Activated naive CD8-positive, alpha-beta T cell treated with anti-CD3 and anti-CD28 coated beads for 36 hours (primary cell): ENCODE measurements at regions not wholly inside any gene's neighbourhood (a gene's known extent, or its start where the extent isn't known, plus 50 kb on each side); places are given as distances from the start of the nearest gene placed in this dataset.

Source experiments
- DNase-seq: peaks from one replicate; pipeline ENCODE4 v3.0.0; 2021
- H3K27ac Mint-ChIP-seq: one replicate; pipeline ENCODE4 v1.8.0; 2022; ENCODE audit warnings: mild to moderate bottlenecking, moderate library complexity, mixed read lengths
- H3K27me3 Mint-ChIP-seq: one replicate; pipeline ENCODE4 v1.8.0; 2022; ENCODE audit warnings: mild to moderate bottlenecking, mixed read lengths
- H3K36me3 Mint-ChIP-seq: one replicate; pipeline ENCODE4 v1.8.0; 2021; ENCODE audit warnings: mild to moderate bottlenecking, mixed read lengths
- H3K4me1 Mint-ChIP-seq: one replicate; pipeline ENCODE4 v1.8.0; 2021; ENCODE audit warnings: mixed read lengths
- H3K4me3 Mint-ChIP-seq: one replicate; pipeline ENCODE4 v1.8.0; 2022; ENCODE audit warnings: mild to moderate bottlenecking, moderate library complexity, mixed read lengths
- H3K9me3 Mint-ChIP-seq: one replicate; pipeline ENCODE4 v1.8.0; 2022; ENCODE audit warnings: mixed read lengths

- no peak for DNase-seq
- H3K36me3 Mint-ChIP-seq: no peaks in the 10 kb centered on the region
- H3K27ac Mint-ChIP-seq: no peak overlapping the region
- peaks cover 1% of the 10 kb centered on the region for H3K9me3 Mint-ChIP-seq
- no peaks in the 10 kb centered on the region for H3K27me3 Mint-ChIP-seq
- H3K4me3 Mint-ChIP-seq: no peak overlapping the region
- H3K4me1 Mint-ChIP-seq: no peaks in the 10 kb centered on the region
Observed at GRCh38 chr9:78791779-78792178, 494.9 kb downstream of the PSAT1 start.

GRCh38 chr9:78792745-78793144 lies 495.8 kb downstream of the PSAT1 start:
- Mint-ChIP-seq H3K9me3 (peaks cover 1% of the 10 kb centered on the region), H3K4me1 (no peaks in the 10 kb centered on the region), H3K27ac (no peak overlapping the region), H3K4me3 (no peak overlapping the region), H3K27me3 (no peaks in the 10 kb centered on the region), H3K36me3 (no peaks in the 10 kb centered on the region)
- DNase-seq: no peak

GRCh38 chr9:78805771-78806170 lies 508.8 kb downstream of the PSAT1 start:
- Mint-ChIP-seq H3K36me3 (no peaks in the 10 kb centered on the region), H3K4me1 (no peaks in the 10 kb centered on the region), H3K27ac (no peak overlapping the region), H3K4me3 (no peak overlapping the region), H3K9me3 (no peaks in the 10 kb centered on the region), H3K27me3 (no peaks in the 10 kb centered on the region)
- DNase-seq: no peak

- Mint-ChIP-seq H3K9me3 (no peaks in the 10 kb centered on the region), H3K4me1 (no peaks in the 10 kb centered on the region), H3K27me3 (no peaks in the 10 kb centered on the region), H3K27ac (no peak overlapping the region), H3K4me3 (no peak overlapping the region), H3K36me3 (no peaks in the 10 kb centered on the region)
- no peak for DNase-seq
Observed at GRCh38 chr9:78806492-78807160, 509.7 kb downstream of the PSAT1 start.

GRCh38 chr9:78807286-78807685 lies 510.4 kb downstream of the PSAT1 start:
- no peak overlapping the region for H3K27ac Mint-ChIP-seq
- no peak overlapping the region for H3K4me3 Mint-ChIP-seq
- no peaks in the 10 kb centered on the region for H3K4me1 Mint-ChIP-seq
- no peaks in the 10 kb centered on the region for H3K36me3 Mint-ChIP-seq
- DNase-seq: no peak
- no peaks in the 10 kb centered on the region for H3K27me3 Mint-ChIP-seq
- no peaks in the 10 kb centered on the region for H3K9me3 Mint-ChIP-seq

- H3K27ac Mint-ChIP-seq: no peak overlapping the region
- H3K4me3 Mint-ChIP-seq: no peak overlapping the region
- H3K4me1 Mint-ChIP-seq: no peaks in the 10 kb centered on the region
- no peaks in the 10 kb centered on the region for H3K36me3 Mint-ChIP-seq
- no peaks in the 10 kb centered on the region for H3K27me3 Mint-ChIP-seq
- H3K9me3 Mint-ChIP-seq: no peaks in the 10 kb centered on the region
- no peak for DNase-seq
Observed at GRCh38 chr9:78808048-78808447, 511.1 kb downstream of the PSAT1 start.

GRCh38 chr9:78811622-78812276 lies 514.8 kb downstream of the PSAT1 start:
- Mint-ChIP-seq H3K4me1 (no peaks in the 10 kb centered on the region), H3K36me3 (no peaks in the 10 kb centered on the region), H3K27ac (no peak overlapping the region), H3K27me3 (peaks cover 3% of the 10 kb centered on the region), H3K4me3 (no peak overlapping the region), H3K9me3 (no peaks in the 10 kb centered on the region)
- no peak for DNase-seq

GRCh38 chr9:78812665-78813064 lies 515.7 kb downstream of the PSAT1 start:
- no peak overlapping the region for H3K27ac Mint-ChIP-seq
- H3K9me3 Mint-ChIP-seq: no peaks in the 10 kb centered on the region
- DNase-seq: no peak
- H3K4me1 Mint-ChIP-seq: no peaks in the 10 kb centered on the region
- peaks cover 3% of the 10 kb centered on the region for H3K27me3 Mint-ChIP-seq
- H3K4me3 Mint-ChIP-seq: no peak overlapping the region
- H3K36me3 Mint-ChIP-seq: no peaks in the 10 kb centered on the region

- Mint-ChIP-seq H3K9me3 (no peaks in the 10 kb centered on the region), H3K27me3 (peaks cover 3% of the 10 kb centered on the region), H3K4me1 (no peaks in the 10 kb centered on the region), H3K27ac (no peak overlapping the region), H3K4me3 (no peak overlapping the region), H3K36me3 (no peaks in the 10 kb centered on the region)
- DNase-seq: no peak
Observed at GRCh38 chr9:78813602-78814180, 516.8 kb downstream of the PSAT1 start.

GRCh38 chr9:78821126-78821822 lies 524.3 kb downstream of the PSAT1 start:
- no peaks in the 10 kb centered on the region for H3K36me3 Mint-ChIP-seq
- H3K4me1 Mint-ChIP-seq: peaks cover 6% of the 10 kb centered on the region
- no peak for DNase-seq
- H3K27me3 Mint-ChIP-seq: peaks cover 3% of the 10 kb centered on the region
- H3K4me3 Mint-ChIP-seq: peak overlapping the region; percentile 59
- peaks cover 1% of the 10 kb centered on the region for H3K9me3 Mint-ChIP-seq
- no peak overlapping the region for H3K27ac Mint-ChIP-seq

- Mint-ChIP-seq H3K36me3 (no peaks in the 10 kb centered on the region), H3K4me3 (no peak overlapping the region), H3K9me3 (no peaks in the 10 kb centered on the region), H3K4me1 (no peaks in the 10 kb centered on the region), H3K27ac (no peak overlapping the region), H3K27me3 (peaks cover 4% of the 10 kb centered on the region)
- DNase-seq: no peak
Observed at GRCh38 chr9:78826527-78826926, 529.6 kb downstream of the PSAT1 start.

GRCh38 chr9:78828521-78828920 lies 531.6 kb downstream of the PSAT1 start:
- H3K4me3 Mint-ChIP-seq: no peak overlapping the region
- peaks cover 4% of the 10 kb centered on the region for H3K27me3 Mint-ChIP-seq
- H3K4me1 Mint-ChIP-seq: no peaks in the 10 kb centered on the region
- H3K9me3 Mint-ChIP-seq: no peaks in the 10 kb centered on the region
- no peak overlapping the region for H3K27ac Mint-ChIP-seq
- H3K36me3 Mint-ChIP-seq: no peaks in the 10 kb centered on the region
- no peak for DNase-seq

- no peak overlapping the region for H3K4me3 Mint-ChIP-seq
- no peak overlapping the region for H3K27ac Mint-ChIP-seq
- no peaks in the 10 kb centered on the region for H3K9me3 Mint-ChIP-seq
- H3K36me3 Mint-ChIP-seq: no peaks in the 10 kb centered on the region
- H3K4me1 Mint-ChIP-seq: no peaks in the 10 kb centered on the region
- no peak for DNase-seq
- H3K27me3 Mint-ChIP-seq: peaks cover 4% of the 10 kb centered on the region
Observed at GRCh38 chr9:78830301-78830700, 533.4 kb downstream of the PSAT1 start.

- Mint-ChIP-seq H3K9me3 (no peaks in the 10 kb centered on the region), H3K27me3 (peaks cover 4% of the 10 kb centered on the region), H3K27ac (no peak overlapping the region), H3K4me1 (no peaks in the 10 kb centered on the region), H3K36me3 (no peaks in the 10 kb centered on the region), H3K4me3 (no peak overlapping the region)
- DNase-seq: no peak
Observed at GRCh38 chr9:78831726-78832125, 534.8 kb downstream of the PSAT1 start.

- Mint-ChIP-seq H3K4me1 (no peaks in the 10 kb centered on the region), H3K9me3 (no peaks in the 10 kb centered on the region), H3K4me3 (no peak overlapping the region), H3K27ac (no peak overlapping the region), H3K36me3 (no peaks in the 10 kb centered on the region), H3K27me3 (peaks cover 3% of the 10 kb centered on the region)
- DNase-seq: no peak
Observed at GRCh38 chr9:78835928-78836450, 539.1 kb downstream of the PSAT1 start.
